HepG2 (cell line): ENCODE measurements at regions not wholly inside any gene's neighbourhood (a gene's known extent, or its start where the extent isn't known, plus 50 kb on each side); places are given as distances from the start of the nearest gene placed in this dataset.
A peak's percentile ranks its signal among the peaks of the same experiment; 100 is the strongest.

ENCODE experiments used
- BCL6 ChIP-seq: IDR thresholded peaks from 2 replicates; pipeline ENCODE4 v1.6.1; 2016; ENCODE audit warnings: missing genetic modification reagents, missing compliant biosample characterization
- BRF2 ChIP-seq: sonication (generic); formaldehyde crosslinking; IDR thresholded peaks from 2 replicates; pipeline ENCODE4 v1.8.1; 2022; ENCODE audit warnings: mild to moderate bottlenecking, missing genetic modification reagents
- HNF4G ChIP-seq, 2 experiments: sonication (generic) in 1 of 2; formaldehyde crosslinking in 1 of 2; IDR thresholded peaks; 2 replicates each; pipeline versions ENCODE4 v1.4.0 to v1.6.1; 2011 to 2020; ENCODE audit warnings: borderline replicate concordance in 2 of 2, low read depth in 2 of 2, mild to moderate bottlenecking in 2 of 2, low read length in 1 of 2, missing genetic modification reagents in 1 of 2, moderate library complexity in 1 of 2
- HNRNPLL ChIP-seq: fragments of 200-400 bp; formaldehyde crosslinking; IDR thresholded peaks from 2 replicates; pipeline ENCODE4 v1.6.1; 2017; ENCODE audit warnings: mild to moderate bottlenecking, low read depth, low read length; ENCODE audit not compliant: poor library complexity, severe bottlenecking
- KDM5B ChIP-seq: sonication (generic); formaldehyde crosslinking; IDR thresholded peaks from 2 replicates; pipeline ENCODE4 v1.4.0; 2020; ENCODE audit warnings: missing genetic modification reagents, mild to moderate bottlenecking, borderline replicate concordance
- MATR3 ChIP-seq: sonication (generic); formaldehyde crosslinking; IDR thresholded peaks from 2 replicates; pipeline ENCODE4 v1.4.0; 2020; ENCODE audit warnings: missing genetic modification reagents
- PRDM15 ChIP-seq: sonication (generic); formaldehyde crosslinking; IDR thresholded peaks from 2 replicates; pipeline ENCODE4 v1.4.0; 2020; ENCODE audit warnings: missing genetic modification reagents
- TSC22D2 ChIP-seq: sonication (generic); formaldehyde crosslinking; IDR thresholded peaks from 2 replicates; pipeline ENCODE4 v1.5.1; 2020; ENCODE audit warnings: missing genetic modification reagents, mild to moderate bottlenecking, borderline replicate concordance
- ZFP91 ChIP-seq: sonication (generic); formaldehyde crosslinking; IDR thresholded peaks from 2 replicates; pipeline ENCODE4 v1.9.0; 2022; ENCODE audit warnings: missing genetic modification reagents, mild to moderate bottlenecking, borderline replicate concordance
- ZNF205 ChIP-seq: IDR thresholded peaks from 2 replicates; pipeline ENCODE4 v1.6.1; 2018; ENCODE audit warnings: missing biosample characterization, missing genetic modification reagents
- ZNF292 ChIP-seq: sonication (generic); formaldehyde crosslinking; IDR thresholded peaks from 2 replicates; pipeline ENCODE4 v1.8.1; 2022; ENCODE audit warnings: mild to moderate bottlenecking, low read depth, missing genetic modification reagents, borderline replicate concordance
- ZNF543 ChIP-seq: sonication (generic); formaldehyde crosslinking; IDR thresholded peaks from 2 replicates; pipeline ENCODE4 v1.4.0; 2020; ENCODE audit warnings: mild to moderate bottlenecking, missing genetic modification reagents
- ZSCAN30 ChIP-seq: sonication (generic); formaldehyde crosslinking; IDR thresholded peaks from 2 replicates; pipeline ENCODE4 v1.5.0; 2020; ENCODE audit warnings: mild to moderate bottlenecking, missing genetic modification reagents
- ZSCAN31 ChIP-seq: sonication (generic); formaldehyde crosslinking; IDR thresholded peaks from 2 replicates; pipeline ENCODE4 v1.5.0; 2020; ENCODE audit warnings: low read depth, mild to moderate bottlenecking, missing genetic modification reagents
- TF ChIP-seq, protein P1 (sequence below): sonication (generic); formaldehyde crosslinking; IDR thresholded peaks from 2 replicates; pipeline ENCODE4 v1.5.0; 2020; ENCODE audit warnings: missing genetic modification reagents, mild to moderate bottlenecking, borderline replicate concordance
- TF ChIP-seq, protein P2 (sequence below): sonication (generic); formaldehyde crosslinking; IDR thresholded peaks from 2 replicates; pipeline ENCODE4 v1.8.0; 2022; ENCODE audit warnings: missing genetic modification reagents, mild to moderate bottlenecking, borderline replicate concordance
- TF ChIP-seq, protein P3 (sequence below): IDR thresholded peaks from 2 replicates; pipeline ENCODE4 v1.6.1; 2012; ENCODE audit warnings: inconsistent platforms

GRCh38 chr10:78913219-78914059 lies 155.3 kb upstream of the ZMIZ1 start (continued):
- no peak for TF ChIP-seq ZSCAN30 (CRISPR knock-in tag)
- 0 out of 2 replicates have a peak, but pooled peaks have one; percentile 18 for TF ChIP-seq ZNF292 (CRISPR knock-in tag)
- TF ChIP-seq HNRNPLL, result no peak
- no peak for TF ChIP-seq BRF2 (CRISPR knock-in tag)
- TF ChIP-seq, protein P1, sequence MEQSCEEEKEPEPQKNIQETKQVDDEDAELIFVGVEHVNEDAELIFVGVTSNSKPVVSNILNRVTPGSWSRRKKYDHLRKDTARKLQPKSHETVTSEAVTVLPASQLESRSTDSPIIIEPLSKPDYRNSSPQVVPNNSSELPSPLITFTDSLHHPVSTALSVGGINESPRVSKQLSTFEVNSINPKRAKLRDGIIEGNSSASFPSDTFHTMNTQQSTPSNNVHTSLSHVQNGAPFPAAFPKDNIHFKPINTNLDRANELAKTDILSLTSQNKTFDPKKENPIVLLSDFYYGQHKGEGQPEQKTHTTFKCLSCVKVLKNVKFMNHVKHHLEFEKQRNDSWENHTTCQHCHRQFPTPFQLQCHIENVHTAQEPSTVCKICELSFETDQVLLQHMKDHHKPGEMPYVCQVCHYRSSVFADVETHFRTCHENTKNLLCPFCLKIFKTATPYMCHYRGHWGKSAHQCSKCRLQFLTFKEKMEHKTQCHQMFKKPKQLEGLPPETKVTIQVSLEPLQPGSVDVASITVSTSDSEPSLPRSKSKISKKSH (CRISPR knock-in tag), result 0 out of 2 replicates have a peak, but pooled peaks have one; percentile 13
- TF ChIP-seq ZSCAN31 (CRISPR knock-in tag), result no peak
- 0 out of 2 replicates have a peak, but pooled peaks have one; percentile 12 for TF ChIP-seq ZNF205 (CRISPR knock-in tag)
- TF ChIP-seq TSC22D2 (CRISPR knock-in tag), result no peak
- TF ChIP-seq, protein P2, sequence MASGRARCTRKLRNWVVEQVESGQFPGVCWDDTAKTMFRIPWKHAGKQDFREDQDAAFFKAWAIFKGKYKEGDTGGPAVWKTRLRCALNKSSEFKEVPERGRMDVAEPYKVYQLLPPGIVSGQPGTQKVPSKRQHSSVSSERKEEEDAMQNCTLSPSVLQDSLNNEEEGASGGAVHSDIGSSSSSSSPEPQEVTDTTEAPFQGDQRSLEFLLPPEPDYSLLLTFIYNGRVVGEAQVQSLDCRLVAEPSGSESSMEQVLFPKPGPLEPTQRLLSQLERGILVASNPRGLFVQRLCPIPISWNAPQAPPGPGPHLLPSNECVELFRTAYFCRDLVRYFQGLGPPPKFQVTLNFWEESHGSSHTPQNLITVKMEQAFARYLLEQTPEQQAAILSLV (CRISPR knock-in tag), result 0 out of 2 replicates have a peak, but pooled peaks have one; percentile 18
- no peak for TF ChIP-seq MATR3 (CRISPR knock-in tag)
- TF ChIP-seq ZFP91, result peak; percentile 29; the same call in 1 of the 2 replicates
- TF ChIP-seq PRDM15 (CRISPR knock-in tag), result no peak
- TF ChIP-seq HNF4G (IDR thresholded peaks at IDR 0.05; ENCODE audit: borderline replicate concordance, low read depth, low read length), result peak; percentile 72; the same call in 1 of the 2 replicates
- TF ChIP-seq HNF4G (CRISPR knock-in tag; IDR thresholded peaks at IDR 0.05; ENCODE audit: borderline replicate concordance, low read depth), result 0 out of 2 replicates have a peak, but pooled peaks have one; percentile 24
- peak; percentile 58 for TF ChIP-seq BCL6 (CRISPR knock-in tag)
- no peak for TF ChIP-seq ZNF543
- peak; percentile 33; the same call in 1 of the 2 replicates for TF ChIP-seq KDM5B (CRISPR knock-in tag)
- TF ChIP-seq, protein P3, sequence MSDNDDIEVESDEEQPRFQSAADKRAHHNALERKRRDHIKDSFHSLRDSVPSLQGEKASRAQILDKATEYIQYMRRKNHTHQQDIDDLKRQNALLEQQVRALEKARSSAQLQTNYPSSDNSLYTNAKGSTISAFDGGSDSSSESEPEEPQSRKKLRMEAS, result peak; percentile 26; the same call in 1 of the 2 replicates
